ENCODE measurements at regions not wholly inside any gene's neighbourhood (a gene's known extent, or its start where the extent isn't known, plus 50 kb on each side); places are given as distances from the start of the nearest gene placed in this dataset.

DNA sequence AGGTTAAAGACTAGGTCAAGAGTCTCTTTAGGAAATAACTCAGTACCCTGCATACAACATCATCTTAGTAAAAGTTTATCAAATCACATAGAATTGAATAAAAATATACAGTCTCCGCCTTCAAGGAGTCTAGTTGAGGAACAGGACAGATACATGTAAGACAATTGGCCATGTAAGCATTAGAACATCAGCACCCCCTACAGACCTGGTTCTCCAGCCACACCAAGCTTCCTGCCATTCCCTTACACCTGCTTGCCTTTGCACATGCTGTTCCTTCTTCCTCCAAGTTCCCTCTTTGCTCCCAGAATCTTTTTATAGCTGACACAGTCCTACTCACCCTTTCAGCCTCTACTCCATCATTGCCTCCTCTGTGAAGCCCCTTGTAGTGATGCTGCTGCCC is 187.8 kb upstream of the LRFN2 start:
- Mint-ChIP-seq H3K27me3 (ENCODE audit: low read depth) (peaks cover 7% of the 10 kb centered on the region), H3K9me3 (ENCODE audit: low read depth) (peaks cover 14% of the 10 kb centered on the region), H3K4me3 (ENCODE audit: unreplicated experiment) (no peak overlapping the region), H3K36me3 (ENCODE audit: low read depth) (peaks cover 2% of the 10 kb centered on the region), H3K27ac (ENCODE audit: unreplicated experiment) (no peak overlapping the region), H3K4me1 (ENCODE audit: low read depth) (peaks cover 3% of the 10 kb centered on the region)
- TF ChIP-seq, protein P1, sequence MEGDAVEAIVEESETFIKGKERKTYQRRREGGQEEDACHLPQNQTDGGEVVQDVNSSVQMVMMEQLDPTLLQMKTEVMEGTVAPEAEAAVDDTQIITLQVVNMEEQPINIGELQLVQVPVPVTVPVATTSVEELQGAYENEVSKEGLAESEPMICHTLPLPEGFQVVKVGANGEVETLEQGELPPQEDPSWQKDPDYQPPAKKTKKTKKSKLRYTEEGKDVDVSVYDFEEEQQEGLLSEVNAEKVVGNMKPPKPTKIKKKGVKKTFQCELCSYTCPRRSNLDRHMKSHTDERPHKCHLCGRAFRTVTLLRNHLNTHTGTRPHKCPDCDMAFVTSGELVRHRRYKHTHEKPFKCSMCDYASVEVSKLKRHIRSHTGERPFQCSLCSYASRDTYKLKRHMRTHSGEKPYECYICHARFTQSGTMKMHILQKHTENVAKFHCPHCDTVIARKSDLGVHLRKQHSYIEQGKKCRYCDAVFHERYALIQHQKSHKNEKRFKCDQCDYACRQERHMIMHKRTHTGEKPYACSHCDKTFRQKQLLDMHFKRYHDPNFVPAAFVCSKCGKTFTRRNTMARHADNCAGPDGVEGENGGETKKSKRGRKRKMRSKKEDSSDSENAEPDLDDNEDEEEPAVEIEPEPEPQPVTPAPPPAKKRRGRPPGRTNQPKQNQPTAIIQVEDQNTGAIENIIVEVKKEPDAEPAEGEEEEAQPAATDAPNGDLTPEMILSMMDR (IDR thresholded peaks at IDR 0.05) = peak; percentile 18
- DNase-seq (ENCODE audit: low spot score) = no peak

- peaks cover 14% of the 10 kb centered on the region for H3K9me3 Mint-ChIP-seq (ENCODE audit: low read depth)
- no peak for DNase-seq (ENCODE audit: low spot score)
- no peak overlapping the region for H3K4me3 Mint-ChIP-seq (ENCODE audit: unreplicated experiment)
- peaks cover 14% of the 10 kb centered on the region for H3K27me3 Mint-ChIP-seq (ENCODE audit: low read depth)
- TF ChIP-seq, protein P1 (IDR thresholded peaks at IDR 0.05) = no peak
- no peaks in the 10 kb centered on the region for H3K4me1 Mint-ChIP-seq (ENCODE audit: low read depth)
- peaks cover 2% of the 10 kb centered on the region for H3K36me3 Mint-ChIP-seq (ENCODE audit: low read depth)
- H3K27ac Mint-ChIP-seq (ENCODE audit: unreplicated experiment) = no peak overlapping the region
Observed at GRCh38 chr6:40770794-40771193, 183.6 kb upstream of the LRFN2 start.

- H3K27me3 Mint-ChIP-seq (ENCODE audit: low read depth) = peaks cover 14% of the 10 kb centered on the region
- no peak overlapping the region for H3K4me3 Mint-ChIP-seq (ENCODE audit: unreplicated experiment)
- TF ChIP-seq, protein P1 (IDR thresholded peaks at IDR 0.05) = no peak
- no peaks in the 10 kb centered on the region for H3K4me1 Mint-ChIP-seq (ENCODE audit: low read depth)
- H3K36me3 Mint-ChIP-seq (ENCODE audit: low read depth) = no peaks in the 10 kb centered on the region
- no peak for DNase-seq (ENCODE audit: low spot score)
- H3K9me3 Mint-ChIP-seq (ENCODE audit: low read depth) = no peaks in the 10 kb centered on the region
- no peak overlapping the region for H3K27ac Mint-ChIP-seq (ENCODE audit: unreplicated experiment)
Observed at GRCh38 chr6:40764726-40765125, 177.6 kb upstream of the LRFN2 start.

- peaks cover 15% of the 10 kb centered on the region for H3K27me3 Mint-ChIP-seq (ENCODE audit: low read depth)
- H3K27ac Mint-ChIP-seq (ENCODE audit: unreplicated experiment) = no peak overlapping the region
- no peaks in the 10 kb centered on the region for H3K9me3 Mint-ChIP-seq (ENCODE audit: low read depth)
- TF ChIP-seq, protein P1 (IDR thresholded peaks at IDR 0.05) = no peak
- H3K4me3 Mint-ChIP-seq (ENCODE audit: unreplicated experiment) = no peak overlapping the region
- DNase-seq (ENCODE audit: low spot score) = no peak
- H3K4me1 Mint-ChIP-seq (ENCODE audit: low read depth) = no peaks in the 10 kb centered on the region
- no peaks in the 10 kb centered on the region for H3K36me3 Mint-ChIP-seq (ENCODE audit: low read depth)
Observed at GRCh38 chr6:40762981-40763380, 175.8 kb upstream of the LRFN2 start.

- TF ChIP-seq, protein P1 (IDR thresholded peaks at IDR 0.05) = no peak
- Mint-ChIP-seq H3K27ac (ENCODE audit: unreplicated experiment) (no peak overlapping the region), H3K4me1 (ENCODE audit: low read depth) (no peaks in the 10 kb centered on the region), H3K4me3 (ENCODE audit: unreplicated experiment) (no peak overlapping the region), H3K27me3 (ENCODE audit: low read depth) (peaks cover 30% of the 10 kb centered on the region), H3K36me3 (ENCODE audit: low read depth) (no peaks in the 10 kb centered on the region), H3K9me3 (ENCODE audit: low read depth) (no peaks in the 10 kb centered on the region)
- no peak for DNase-seq (ENCODE audit: low spot score)
Observed at GRCh38 chr6:40760887-40761286, 173.7 kb upstream of the LRFN2 start.

Data from chondrocyte (in vitro differentiated cells).